ENCODE measurements at regions not wholly inside any gene's neighbourhood (a gene's known extent, or its start where the extent isn't known, plus 50 kb on each side); places are given as distances from the start of the nearest gene placed in this dataset.
A peak's percentile ranks its signal among the peaks of the same experiment; 100 is the strongest.

- DNase-seq, result no peak
- H3K27me3 ChIP-seq (ENCODE audit: control insufficient read depth, insufficient read depth, low read length), result peaks cover 5% of the 10 kb centered on the region
- H3K36me3 ChIP-seq (ENCODE audit: control insufficient read depth, insufficient read depth, low read length), result no peaks in the 10 kb centered on the region
- no peak overlapping the region for H3K4me3 ChIP-seq (ENCODE audit: low read length)
- no peaks in the 10 kb centered on the region for H3K4me1 ChIP-seq (ENCODE audit: control insufficient read depth, insufficient read depth, low read length)
- WGBS (ENCODE audit: insufficient coverage, low lambda C conversion rate), result no CpG with 5 or more reads among the region's 6 CpGs
- H3K9me3 ChIP-seq (ENCODE audit: control insufficient read depth, low read depth, low read length), result no peaks in the 10 kb centered on the region
- no peak overlapping the region for H3K27ac ChIP-seq (ENCODE audit: low read length)
Observed at GRCh38 chr16:82454566-82454965, 172.2 kb upstream of the CDH13 start.

- DNase-seq, result no peak
- no CpG with 5 or more reads among the region's 4 CpGs for WGBS (ENCODE audit: insufficient coverage, low lambda C conversion rate)
Observed at GRCh38 chr16:82454152-82454551, 172.6 kb upstream of the CDH13 start.

GRCh38 chr16:82452004-82452756 lies 174.6 kb upstream of the CDH13 start:
- Histone ChIP-seq H3K27me3 (ENCODE audit: control insufficient read depth, insufficient read depth, low read length) (peaks cover 5% of the 10 kb centered on the region), H3K4me3 (ENCODE audit: low read length) (no peak overlapping the region), H3K36me3 (ENCODE audit: control insufficient read depth, insufficient read depth, low read length) (no peaks in the 10 kb centered on the region), H3K4me1 (ENCODE audit: control insufficient read depth, insufficient read depth, low read length) (no peaks in the 10 kb centered on the region), H3K9me3 (ENCODE audit: control insufficient read depth, low read depth, low read length) (no peaks in the 10 kb centered on the region), H3K27ac (ENCODE audit: low read length) (no peak overlapping the region)
- WGBS (ENCODE audit: insufficient coverage, low lambda C conversion rate), result 90% methylated on average over 5 of the region's 11 CpGs
- DNase-seq, result no peak

More at GRCh38 chr16:82454152-82454551, 172.6 kb upstream of the CDH13 start:
- Histone ChIP-seq H3K27ac (ENCODE audit: low read length) (no peak overlapping the region), H3K27me3 (ENCODE audit: control insufficient read depth, insufficient read depth, low read length) (peaks cover 5% of the 10 kb centered on the region), H3K36me3 (ENCODE audit: control insufficient read depth, insufficient read depth, low read length) (no peaks in the 10 kb centered on the region), H3K4me1 (ENCODE audit: control insufficient read depth, insufficient read depth, low read length) (no peaks in the 10 kb centered on the region), H3K9me3 (ENCODE audit: control insufficient read depth, low read depth, low read length) (no peaks in the 10 kb centered on the region), H3K4me3 (ENCODE audit: low read length) (no peak overlapping the region)

- Histone ChIP-seq H3K27me3 (ENCODE audit: control insufficient read depth, insufficient read depth, low read length) (peaks cover 5% of the 10 kb centered on the region), H3K4me1 (ENCODE audit: control insufficient read depth, insufficient read depth, low read length) (no peaks in the 10 kb centered on the region), H3K4me3 (ENCODE audit: low read length) (no peak overlapping the region), H3K9me3 (ENCODE audit: control insufficient read depth, low read depth, low read length) (no peaks in the 10 kb centered on the region), H3K27ac (ENCODE audit: low read length) (no peak overlapping the region), H3K36me3 (ENCODE audit: control insufficient read depth, insufficient read depth, low read length) (no peaks in the 10 kb centered on the region)
- WGBS (ENCODE audit: insufficient coverage, low lambda C conversion rate), result no CpG with 5 or more reads among the region's 3 CpGs
- DNase-seq, result no peak
Observed at GRCh38 chr16:82451449-82451848, 175.3 kb upstream of the CDH13 start.

- Histone ChIP-seq H3K9me3 (ENCODE audit: control insufficient read depth, low read depth, low read length) (no peaks in the 10 kb centered on the region), H3K36me3 (ENCODE audit: control insufficient read depth, insufficient read depth, low read length) (no peaks in the 10 kb centered on the region), H3K4me3 (ENCODE audit: low read length) (no peak overlapping the region), H3K4me1 (ENCODE audit: control insufficient read depth, insufficient read depth, low read length) (no peaks in the 10 kb centered on the region), H3K27ac (ENCODE audit: low read length) (no peak overlapping the region), H3K27me3 (ENCODE audit: control insufficient read depth, insufficient read depth, low read length) (no peaks in the 10 kb centered on the region)
- no peak for DNase-seq
- WGBS (ENCODE audit: insufficient coverage, low lambda C conversion rate), result no CpG with 5 or more reads among the region's 6 CpGs
Observed at GRCh38 chr16:82440336-82440735, 186.4 kb upstream of the CDH13 start.

GRCh38 chr16:82439678-82440293 lies 187.0 kb upstream of the CDH13 start:
- no peaks in the 10 kb centered on the region for H3K4me1 ChIP-seq (ENCODE audit: control insufficient read depth, insufficient read depth, low read length)
- no CpG with 5 or more reads among the region's 7 CpGs for WGBS (ENCODE audit: insufficient coverage, low lambda C conversion rate)
- no peak overlapping the region for H3K27ac ChIP-seq (ENCODE audit: low read length)
- H3K36me3 ChIP-seq (ENCODE audit: control insufficient read depth, insufficient read depth, low read length), result no peaks in the 10 kb centered on the region
- no peak overlapping the region for H3K4me3 ChIP-seq (ENCODE audit: low read length)
- no peaks in the 10 kb centered on the region for H3K9me3 ChIP-seq (ENCODE audit: control insufficient read depth, low read depth, low read length)
- DNase-seq, result no peak
- no peaks in the 10 kb centered on the region for H3K27me3 ChIP-seq (ENCODE audit: control insufficient read depth, insufficient read depth, low read length)

GRCh38 chr16:82433042-82433441 lies 193.7 kb upstream of the CDH13 start:
- H3K4me1 ChIP-seq (ENCODE audit: control insufficient read depth, insufficient read depth, low read length), result no peaks in the 10 kb centered on the region
- no peaks in the 10 kb centered on the region for H3K27me3 ChIP-seq (ENCODE audit: control insufficient read depth, insufficient read depth, low read length)
- no CpG with 5 or more reads among the region's 2 CpGs for WGBS (ENCODE audit: insufficient coverage, low lambda C conversion rate)
- H3K27ac ChIP-seq (ENCODE audit: low read length), result no peak overlapping the region
- no peaks in the 10 kb centered on the region for H3K9me3 ChIP-seq (ENCODE audit: control insufficient read depth, low read depth, low read length)
- no peak overlapping the region for H3K4me3 ChIP-seq (ENCODE audit: low read length)
- no peak for DNase-seq
- no peaks in the 10 kb centered on the region for H3K36me3 ChIP-seq (ENCODE audit: control insufficient read depth, insufficient read depth, low read length)

- H3K36me3 ChIP-seq (ENCODE audit: control insufficient read depth, insufficient read depth, low read length), result no peaks in the 10 kb centered on the region
- 67% methylated on average over 3 of the region's 8 CpGs for WGBS (ENCODE audit: insufficient coverage, low lambda C conversion rate)
Observed at GRCh38 chr16:82432261-82432660, 194.5 kb upstream of the CDH13 start.

GRCh38 chr16:82425661-82426060 lies 201.1 kb upstream of the CDH13 start:
- H3K4me3 ChIP-seq (ENCODE audit: low read length), result no peak overlapping the region
- no peaks in the 10 kb centered on the region for H3K27me3 ChIP-seq (ENCODE audit: control insufficient read depth, insufficient read depth, low read length)
- DNase-seq, result no peak
- no peaks in the 10 kb centered on the region for H3K4me1 ChIP-seq (ENCODE audit: control insufficient read depth, insufficient read depth, low read length)
- no peaks in the 10 kb centered on the region for H3K9me3 ChIP-seq (ENCODE audit: control insufficient read depth, low read depth, low read length)
- no peaks in the 10 kb centered on the region for H3K36me3 ChIP-seq (ENCODE audit: control insufficient read depth, insufficient read depth, low read length)
- no peak overlapping the region for H3K27ac ChIP-seq (ENCODE audit: low read length)
- WGBS (ENCODE audit: insufficient coverage, low lambda C conversion rate), result 70% methylated on average over 2 of the region's 4 CpGs

More at GRCh38 chr16:82432261-82432660, 194.5 kb upstream of the CDH13 start:
- Histone ChIP-seq H3K9me3 (ENCODE audit: control insufficient read depth, low read depth, low read length) (no peaks in the 10 kb centered on the region), H3K4me3 (ENCODE audit: low read length) (no peak overlapping the region), H3K27me3 (ENCODE audit: control insufficient read depth, insufficient read depth, low read length) (no peaks in the 10 kb centered on the region), H3K4me1 (ENCODE audit: control insufficient read depth, insufficient read depth, low read length) (no peaks in the 10 kb centered on the region), H3K27ac (ENCODE audit: low read length) (no peak overlapping the region)
- DNase-seq, result peak in 1 of 2 donors; percentile 6

GRCh38 chr16:82421851-82422250 lies 204.9 kb upstream of the CDH13 start:
- Histone ChIP-seq H3K36me3 (ENCODE audit: control insufficient read depth, insufficient read depth, low read length) (no peaks in the 10 kb centered on the region), H3K27ac (ENCODE audit: low read length) (no peak overlapping the region), H3K9me3 (ENCODE audit: control insufficient read depth, low read depth, low read length) (no peaks in the 10 kb centered on the region), H3K4me1 (ENCODE audit: control insufficient read depth, insufficient read depth, low read length) (no peaks in the 10 kb centered on the region), H3K4me3 (ENCODE audit: low read length) (no peak overlapping the region), H3K27me3 (ENCODE audit: control insufficient read depth, insufficient read depth, low read length) (no peaks in the 10 kb centered on the region)
- WGBS (ENCODE audit: insufficient coverage, low lambda C conversion rate), result no CpG with 5 or more reads among the region's 1 CpG
- no peak for DNase-seq

- Histone ChIP-seq H3K27me3 (ENCODE audit: control insufficient read depth, insufficient read depth, low read length) (no peaks in the 10 kb centered on the region), H3K9me3 (ENCODE audit: control insufficient read depth, low read depth, low read length) (no peaks in the 10 kb centered on the region), H3K4me3 (ENCODE audit: low read length) (no peak overlapping the region), H3K4me1 (ENCODE audit: control insufficient read depth, insufficient read depth, low read length) (no peaks in the 10 kb centered on the region), H3K27ac (ENCODE audit: low read length) (no peak overlapping the region), H3K36me3 (ENCODE audit: control insufficient read depth, insufficient read depth, low read length) (no peaks in the 10 kb centered on the region)
- 100% methylated on average over 3 of the region's 5 CpGs for WGBS (ENCODE audit: insufficient coverage, low lambda C conversion rate)
- no peak for DNase-seq
Observed at GRCh38 chr16:82419332-82419731, 207.4 kb upstream of the CDH13 start.
